ENCODE measurements at regions not wholly inside any gene's neighbourhood (a gene's known extent, or its start where the extent isn't known, plus 50 kb on each side); places are given as distances from the start of the nearest gene placed in this dataset.
"Not testable (repeated sequence)": the region's sequence is repeated elsewhere in the genome, so short reads cannot be mapped to it uniquely, and the experiment has no call there.

DNA sequence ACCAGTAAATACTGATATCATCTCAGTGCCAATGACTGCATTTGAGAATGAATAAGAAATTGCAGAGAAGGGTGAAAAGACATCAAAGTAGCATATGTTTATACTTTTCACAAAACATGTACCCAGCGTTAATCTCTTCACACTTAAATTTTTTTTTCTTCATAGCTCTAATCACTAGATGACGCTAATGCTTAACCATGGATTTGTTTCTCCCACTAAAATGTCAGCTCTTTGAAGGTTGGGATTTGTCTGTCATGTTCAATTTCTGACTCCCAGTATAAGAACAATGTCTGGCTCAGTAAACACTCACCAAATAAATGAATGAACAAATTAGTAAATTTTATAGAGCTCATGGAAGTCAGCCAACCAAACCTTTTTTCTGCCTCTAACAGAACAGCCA is 78.3 kb upstream of the LMCD1 start:
- no peak for DNase-seq (ENCODE audit: low read depth)

DNA sequence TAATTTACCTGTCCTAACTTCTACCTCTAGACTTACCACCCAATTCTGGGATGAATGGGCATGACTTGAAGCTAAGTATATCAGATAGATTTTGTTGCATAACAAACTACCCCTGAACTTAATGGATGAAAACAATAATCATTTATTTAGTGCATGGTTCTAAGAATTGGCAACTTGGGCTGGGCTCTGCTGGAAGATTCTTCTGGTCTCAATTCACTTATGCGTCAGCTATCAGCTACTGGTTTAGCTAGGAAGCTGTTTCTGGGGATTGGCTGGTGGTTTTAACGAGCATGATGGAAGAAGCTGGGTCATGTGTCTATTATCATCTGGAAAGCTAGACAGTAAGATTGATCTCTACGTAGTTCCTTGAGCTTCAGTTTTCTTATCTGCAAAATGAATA is 77.3 kb upstream of the LMCD1 start:
- DNase-seq (ENCODE audit: low read depth) = no peak

DNA sequence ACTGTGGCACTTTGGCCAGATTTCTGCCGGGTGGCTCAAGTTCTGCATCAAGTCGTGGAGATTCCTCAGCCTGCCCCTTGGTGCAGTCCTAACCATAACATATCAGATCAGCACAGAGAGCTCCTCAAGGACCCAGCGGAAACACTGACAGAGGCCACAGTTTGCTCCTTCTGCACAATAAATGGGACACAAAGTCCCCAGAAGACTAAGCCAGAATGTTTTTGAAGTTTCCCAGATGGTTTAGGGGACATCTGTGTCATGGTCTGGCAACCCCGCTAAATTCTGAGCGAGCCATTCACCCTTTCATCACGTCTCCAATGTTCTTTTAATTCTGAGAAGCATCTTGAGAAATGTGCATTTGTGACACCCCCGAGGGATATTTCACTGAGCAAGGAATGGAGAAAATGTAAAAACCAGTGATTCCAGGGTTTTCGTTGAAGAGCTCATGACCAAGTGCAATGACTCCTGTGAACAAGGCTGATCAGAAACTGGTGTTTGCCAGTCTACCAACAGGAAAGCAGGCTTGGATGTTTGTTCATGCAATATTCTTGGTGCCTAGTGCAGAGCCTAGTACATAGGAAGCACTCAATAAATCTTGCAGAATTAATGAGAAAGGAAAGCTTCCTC is 64.8 kb upstream of the LMCD1 start:
- no peak for DNase-seq (ENCODE audit: low read depth)

DNA sequence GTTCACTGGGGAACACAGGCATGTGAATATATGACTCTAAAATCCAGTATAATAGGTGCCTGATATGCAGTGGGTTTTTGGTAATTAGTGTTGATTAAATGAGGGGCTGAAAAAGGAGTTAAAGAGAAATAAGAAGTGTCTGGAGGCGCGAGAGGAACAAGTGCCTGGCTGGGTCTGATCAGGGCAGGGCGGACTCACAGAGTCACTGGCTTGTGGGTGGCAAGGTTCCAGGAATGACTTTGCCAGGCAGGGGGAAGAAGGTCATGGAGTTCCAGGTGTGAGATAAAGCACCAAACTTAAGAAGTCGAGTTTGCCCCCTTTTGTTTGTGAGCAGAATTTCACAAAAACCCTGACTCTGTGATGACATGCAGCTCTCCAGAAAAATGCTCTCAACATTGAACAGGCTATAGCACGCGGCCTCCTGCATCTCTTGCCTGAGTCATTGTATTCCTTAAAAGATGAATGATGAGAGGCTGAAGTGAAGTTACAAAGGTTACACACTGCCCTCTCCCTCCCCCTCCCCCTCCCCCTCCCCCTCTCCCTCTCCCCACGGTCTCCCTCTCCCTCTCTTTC is 63.0 kb upstream of the LMCD1 start:
- no peak for DNase-seq (ENCODE audit: low read depth)

DNA sequence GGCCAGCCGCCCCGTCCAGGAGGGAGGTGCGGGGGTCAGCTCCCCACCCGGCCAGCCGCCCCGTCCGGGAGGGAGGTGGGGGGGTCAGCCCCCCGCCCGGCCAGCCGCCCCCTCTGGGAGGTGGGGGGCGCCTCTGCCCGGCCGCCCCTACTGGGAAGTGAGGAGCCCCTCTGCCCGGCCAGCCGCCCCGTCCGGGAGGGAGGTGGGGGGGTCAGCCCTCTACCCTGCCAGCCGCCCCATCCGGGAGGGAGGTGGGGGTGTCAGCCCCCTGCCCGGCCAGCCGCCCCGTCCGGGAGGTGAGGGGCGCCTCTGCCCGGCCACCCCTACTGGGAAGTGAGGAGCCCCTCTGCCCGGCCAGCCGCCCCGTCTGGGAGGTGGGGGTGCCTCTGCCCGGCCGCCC is 61.5 kb upstream of the LMCD1 start:
- not testable (repeated sequence) for DNase-seq (ENCODE audit: low read depth)

DNA sequence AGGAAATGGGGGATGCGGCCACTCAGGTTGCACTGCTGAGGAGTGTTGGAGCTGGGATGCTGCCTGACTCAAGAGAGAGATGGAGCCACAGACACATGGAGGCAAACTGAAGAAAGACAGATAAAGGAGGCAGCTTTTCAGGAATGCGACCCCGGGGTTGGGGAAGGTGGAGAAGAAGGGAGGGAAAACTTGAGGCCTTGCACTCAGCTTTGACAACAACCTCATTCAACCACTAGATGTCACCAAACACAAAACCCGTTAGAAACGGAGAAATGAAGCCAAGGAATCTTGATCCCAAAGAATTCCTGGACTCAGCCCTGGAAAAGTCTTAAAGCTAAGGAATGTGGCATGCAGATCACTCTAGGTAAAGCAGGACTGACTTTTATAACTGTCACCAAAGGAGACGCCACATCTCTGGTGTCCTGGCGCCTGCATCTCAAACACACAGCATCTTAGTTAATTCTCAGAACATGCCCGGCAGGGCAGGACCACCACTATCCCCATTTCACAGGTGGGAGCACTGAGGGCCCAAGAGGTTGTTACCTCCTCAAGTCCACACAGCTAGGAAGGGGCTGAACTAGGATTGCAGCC is 59.6 kb upstream of the LMCD1 start:
- DNase-seq (ENCODE audit: low read depth) = no peak

DNA sequence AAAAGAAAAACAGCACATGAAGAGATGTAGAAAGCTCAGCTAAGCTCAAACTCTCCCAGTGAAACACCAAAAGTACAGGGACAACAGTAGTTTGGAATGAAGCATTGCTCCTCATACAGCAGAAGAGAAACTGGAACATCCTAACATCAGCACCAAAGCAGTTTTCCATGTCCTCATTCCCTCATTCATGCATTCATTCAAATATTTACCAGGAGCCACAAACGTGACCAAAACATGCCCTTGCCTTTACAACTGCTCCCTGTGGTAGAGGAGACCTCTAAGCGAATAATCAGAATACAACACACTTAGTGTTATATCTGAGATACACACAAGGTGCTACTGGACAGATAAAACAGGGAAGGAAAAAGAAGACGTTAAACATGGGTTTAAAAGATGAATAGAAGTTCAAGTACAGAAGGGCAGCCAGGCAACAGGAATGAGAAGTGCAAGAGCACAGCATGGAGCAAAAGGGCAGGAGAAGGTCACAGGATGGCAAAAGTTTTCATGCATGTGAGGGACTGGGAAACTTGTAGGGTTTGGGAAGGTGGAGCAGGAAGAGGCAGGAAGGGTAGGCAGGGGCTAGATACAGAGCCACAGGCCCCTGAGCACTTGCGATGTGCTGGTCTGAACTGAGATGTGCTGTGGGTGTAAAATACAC is 58.5 kb upstream of the LMCD1 start:
- no peak for DNase-seq (ENCODE audit: low read depth)

DNA sequence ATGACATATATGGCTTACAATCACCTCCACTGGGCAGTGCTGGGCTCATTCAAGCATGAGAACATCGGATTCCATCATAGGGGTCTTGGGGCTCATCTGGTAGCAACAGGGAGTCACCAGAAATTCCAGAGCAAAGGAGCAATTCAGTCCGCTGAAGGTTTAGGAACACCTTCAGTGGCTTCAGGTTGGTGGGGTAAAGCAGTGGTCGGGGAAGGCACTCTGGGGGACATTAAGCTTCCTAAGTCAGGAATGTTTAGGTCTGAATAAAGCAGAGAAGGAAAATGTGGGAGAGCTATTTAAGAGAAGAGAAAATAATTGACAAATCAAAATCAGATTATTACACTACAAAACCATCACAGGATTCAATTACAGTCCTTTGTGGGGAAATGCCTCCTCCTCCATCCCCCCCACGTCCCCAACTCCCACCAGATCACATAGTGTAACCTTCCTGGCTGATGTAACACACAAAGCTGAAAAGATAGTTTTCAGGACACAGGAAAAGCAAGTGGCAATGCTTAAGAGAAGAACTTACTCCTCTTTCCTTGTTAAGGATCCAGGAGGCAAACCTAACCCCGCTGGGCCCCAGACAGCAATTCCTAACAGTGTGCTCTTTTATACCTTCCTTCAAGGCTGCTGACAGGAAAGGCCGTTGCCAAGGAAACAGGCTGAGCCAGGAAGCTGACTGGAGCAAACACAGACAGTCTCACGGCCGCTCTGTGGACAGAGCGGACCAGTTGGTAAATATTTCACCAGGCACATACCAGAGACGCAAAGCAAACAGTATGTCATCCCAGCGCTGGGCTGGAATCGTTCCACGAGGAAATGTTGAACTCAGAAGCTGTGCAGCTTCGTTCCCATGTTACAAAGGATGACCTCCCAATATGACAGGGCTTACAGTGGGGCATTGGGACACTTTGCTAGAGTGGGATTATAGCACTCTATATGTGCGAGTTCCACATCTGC is 57.5 kb upstream of the LMCD1 start:
- DNase-seq (ENCODE audit: low read depth) = no peak

DNA sequence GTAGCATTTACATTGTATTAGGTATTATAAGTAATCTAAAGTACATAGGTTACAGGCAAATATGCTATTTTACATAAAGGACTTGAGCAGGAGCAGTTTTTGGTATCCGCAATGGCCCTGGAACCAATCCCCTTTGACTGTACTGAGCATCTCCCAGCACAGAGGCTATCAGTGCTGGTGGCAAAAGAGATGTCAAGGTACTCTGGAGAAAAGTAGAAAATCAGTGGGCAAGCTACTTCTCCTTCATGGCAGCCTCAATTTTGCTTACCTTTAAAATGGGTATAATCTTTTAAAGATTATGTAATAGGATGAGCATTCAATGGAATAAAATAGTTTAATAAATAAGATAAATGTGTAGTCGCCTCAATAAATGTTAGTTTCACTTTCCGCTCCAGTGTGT is 56.7 kb upstream of the LMCD1 start:
- DNase-seq (ENCODE audit: low read depth) = no peak

DNA sequence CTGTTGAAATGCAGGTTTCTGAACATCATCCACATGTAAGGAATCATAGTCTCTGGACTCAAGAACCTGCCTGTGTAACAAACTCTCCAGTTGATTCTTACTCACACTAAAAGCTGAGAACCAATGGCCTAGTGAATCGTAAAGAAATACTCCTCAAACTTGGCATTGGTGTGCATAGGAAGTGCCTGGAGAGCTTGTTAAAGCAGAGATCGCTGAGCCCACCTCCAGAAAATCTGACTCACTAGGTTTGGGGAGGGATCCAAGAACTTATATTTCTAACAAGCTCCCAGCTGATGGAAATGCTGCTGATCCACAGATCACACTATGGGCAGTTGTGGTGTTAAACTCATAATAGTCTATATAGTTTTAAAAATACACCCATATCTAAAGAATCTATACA is 55.8 kb upstream of the LMCD1 start:
- no peak for DNase-seq (ENCODE audit: low read depth)

DNA sequence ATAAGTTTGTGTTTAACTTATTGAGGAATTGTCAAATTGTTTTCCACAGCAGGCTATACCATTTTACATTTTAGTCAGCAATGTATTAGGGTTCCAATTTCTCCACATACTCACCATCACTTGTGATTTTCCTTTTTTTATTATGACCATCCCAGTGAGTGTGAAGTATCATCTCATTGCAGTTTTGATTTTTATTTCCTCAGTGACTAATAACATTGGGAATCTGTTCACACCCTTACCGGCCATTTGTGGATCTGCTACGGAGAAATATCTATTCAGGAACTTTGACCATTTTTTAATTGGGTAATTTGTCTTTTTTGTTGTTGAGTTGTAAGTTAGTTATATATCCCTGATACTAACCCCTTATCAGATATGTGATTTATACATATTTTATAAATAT is 54.8 kb upstream of the LMCD1 start:
- no peak for DNase-seq (ENCODE audit: low read depth)

DNA sequence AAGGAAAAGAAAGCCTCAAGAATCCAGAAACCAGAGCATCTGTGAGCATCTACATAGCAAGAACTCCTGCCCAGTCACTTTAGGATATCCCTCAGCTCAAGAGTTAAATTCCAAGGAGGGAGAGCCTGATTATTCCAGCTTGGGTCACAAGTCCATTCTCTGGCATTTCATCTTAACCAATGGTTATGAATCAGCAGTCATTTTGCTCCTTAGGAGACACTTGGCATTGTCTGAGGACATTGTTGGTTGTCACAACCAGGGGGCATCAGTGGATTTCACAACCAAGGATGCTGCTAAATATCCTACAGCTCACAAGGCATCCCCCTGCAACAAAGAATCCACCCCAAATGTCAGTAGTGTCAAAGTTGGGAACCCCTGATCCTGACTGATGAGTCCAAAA is 51.0 kb upstream of the LMCD1 start:
- DNase-seq (ENCODE audit: low read depth) = no peak

DNA sequence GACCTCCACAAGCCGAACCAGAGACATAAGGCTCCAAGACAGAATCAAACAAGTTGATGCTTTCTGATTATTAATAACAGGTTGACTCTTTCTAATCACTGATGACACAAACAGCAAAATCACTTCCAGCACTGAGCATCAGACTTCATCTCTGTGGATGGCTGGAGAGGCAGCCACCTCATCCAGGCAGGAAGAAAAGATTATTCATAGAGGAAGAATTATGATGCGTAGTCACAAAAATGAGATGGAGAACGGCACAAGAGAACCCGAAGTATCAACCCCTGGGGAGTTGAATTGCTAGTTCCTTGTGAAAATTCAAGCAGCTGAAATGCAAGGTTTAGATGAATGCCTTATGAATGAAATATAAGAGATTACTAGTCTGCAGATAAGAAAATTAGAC is 49.9 kb upstream of the LMCD1 start:
- no peak for DNase-seq (ENCODE audit: low read depth)

Measured in activated T-cell treated with anti-CD3 and anti-CD28 coated beads for 1 hour (primary cell).